Colon (tissue), 2 donors: ENCODE measurements at regions not wholly inside any gene's neighbourhood (a gene's known extent, or its start where the extent isn't known, plus 50 kb on each side); places are given as distances from the start of the nearest gene placed in this dataset.

Experiments
- FAIRE-seq: peaks from 2 replicates; lab custom pipeline; 2012; peaks lifted over from hg19 to GRCh38; lab: Jason Lieb, UNC
- donor health status: control.
- donor health status: control.

DNA sequence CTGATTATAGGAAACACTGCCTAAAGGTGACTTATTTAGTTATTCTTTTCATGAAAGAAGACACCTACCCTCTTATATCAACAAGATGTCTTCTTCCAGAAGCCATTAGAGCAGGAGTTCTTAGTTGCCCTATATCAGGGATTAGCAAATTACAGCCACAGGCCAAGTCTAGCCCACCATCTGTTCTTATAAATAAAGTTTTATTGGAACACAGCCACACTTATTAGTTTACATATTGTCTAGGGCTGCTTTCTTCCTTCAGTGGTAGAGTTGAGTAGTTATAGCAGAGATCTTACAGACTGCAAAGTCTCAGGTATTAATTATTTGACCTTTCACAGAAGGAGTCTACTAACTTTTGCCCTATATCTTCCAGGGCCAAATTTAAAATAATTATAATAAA is 157.2 kb upstream of the NOCT start:
- FAIRE-seq, result no peak

GRCh38 chr4:138857416-138857815 is 158.2 kb upstream of the NOCT start:
- no peak for FAIRE-seq

- no peak for FAIRE-seq
These were observed 162.9 kb upstream of the NOCT start for GRCh38 chr4:138852681-138853080.

GRCh38 chr4:138851391-138852335 is 163.9 kb upstream of the NOCT start:
- no peak for FAIRE-seq

GRCh38 chr4:138845664-138846063 is 169.9 kb upstream of the NOCT start:
- no peak for FAIRE-seq

- FAIRE-seq, result no peak
These were observed 170.5 kb upstream of the NOCT start for GRCh38 chr4:138845054-138845453.

- no peak for FAIRE-seq
These were observed 172.0 kb upstream of the NOCT start for GRCh38 chr4:138843616-138844015.

GRCh38 chr4:138841343-138841742 is 174.2 kb upstream of the NOCT start:
- FAIRE-seq, result no peak

GRCh38 chr4:138838251-138838650 is 177.3 kb upstream of the NOCT start:
- no peak for FAIRE-seq

- no peak for FAIRE-seq
These were observed 179.6 kb upstream of the NOCT start for GRCh38 chr4:138835832-138836533.

- no peak for FAIRE-seq
These were observed 181.6 kb upstream of the NOCT start for GRCh38 chr4:138833974-138834373.

- no peak for FAIRE-seq
These were observed 183.0 kb upstream of the NOCT start for GRCh38 chr4:138832563-138832962.

DNA sequence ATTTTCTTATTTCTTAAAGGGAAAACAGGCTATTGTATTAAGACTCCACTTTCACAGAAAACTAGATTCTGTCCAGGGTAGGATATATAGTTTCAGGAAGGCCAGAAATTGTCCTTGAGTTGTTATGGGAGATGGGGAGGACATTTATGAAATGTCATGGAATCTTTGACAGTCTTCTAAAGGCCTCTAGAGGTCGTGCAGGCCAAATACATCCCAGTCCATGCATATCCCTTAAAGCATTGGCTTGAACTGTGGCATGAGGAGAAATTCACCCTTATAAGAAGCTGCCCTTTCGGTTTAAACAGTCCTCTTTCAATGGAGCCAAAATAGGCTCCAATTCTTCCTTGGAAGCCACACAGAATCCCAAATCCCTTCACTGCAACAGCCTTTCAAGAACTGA is 183.6 kb upstream of the NOCT start:
- no peak for FAIRE-seq

- no peak for FAIRE-seq
These were observed 186.7 kb upstream of the NOCT start for GRCh38 chr4:138828926-138829325.

GRCh38 chr4:138826754-138827153 is 188.8 kb upstream of the NOCT start:
- FAIRE-seq, result no peak

DNA sequence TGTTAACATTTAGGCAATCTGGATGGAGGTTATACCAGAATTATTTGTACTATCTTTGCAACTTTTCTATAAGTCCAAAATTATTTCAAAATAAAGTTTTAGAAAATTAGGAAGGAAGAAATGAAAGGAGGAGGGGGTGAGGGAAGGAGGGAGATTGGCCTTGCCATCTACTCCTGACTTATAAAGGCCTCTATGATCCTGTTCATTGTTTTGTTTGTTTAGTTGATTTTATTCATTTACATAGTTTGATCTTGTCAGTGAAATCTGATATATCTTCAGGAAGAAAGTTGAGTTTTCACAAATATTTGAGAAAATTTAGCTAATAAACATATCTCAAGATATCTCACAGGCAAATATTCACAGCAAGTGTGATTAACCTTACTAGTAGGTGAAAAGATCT is 189.3 kb upstream of the NOCT start:
- no peak for FAIRE-seq

GRCh38 chr4:138821331-138821730 is 194.2 kb upstream of the NOCT start:
- FAIRE-seq, result no peak

- FAIRE-seq, result no peak
These were observed 198.7 kb upstream of the NOCT start for GRCh38 chr4:138816875-138817274.

DNA sequence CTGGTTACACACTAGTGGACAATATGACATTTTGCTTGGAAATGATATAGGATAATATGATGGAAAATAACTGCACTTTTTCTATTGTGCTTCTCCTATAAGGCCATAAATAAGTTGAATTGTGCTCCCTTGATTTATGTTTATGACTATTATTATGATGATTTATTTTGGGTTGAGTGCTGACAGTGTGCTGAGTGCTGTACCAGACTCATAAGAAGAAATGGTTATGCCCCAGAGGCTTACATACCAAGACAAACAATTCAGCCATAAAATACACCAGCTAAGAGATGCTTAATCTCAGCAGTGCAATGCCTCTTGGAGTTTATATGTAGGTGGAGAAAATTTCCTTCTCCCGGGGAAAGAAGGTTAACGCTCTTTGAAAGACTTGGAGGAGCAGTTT is 199.8 kb upstream of the NOCT start:
- FAIRE-seq, result no peak

DNA sequence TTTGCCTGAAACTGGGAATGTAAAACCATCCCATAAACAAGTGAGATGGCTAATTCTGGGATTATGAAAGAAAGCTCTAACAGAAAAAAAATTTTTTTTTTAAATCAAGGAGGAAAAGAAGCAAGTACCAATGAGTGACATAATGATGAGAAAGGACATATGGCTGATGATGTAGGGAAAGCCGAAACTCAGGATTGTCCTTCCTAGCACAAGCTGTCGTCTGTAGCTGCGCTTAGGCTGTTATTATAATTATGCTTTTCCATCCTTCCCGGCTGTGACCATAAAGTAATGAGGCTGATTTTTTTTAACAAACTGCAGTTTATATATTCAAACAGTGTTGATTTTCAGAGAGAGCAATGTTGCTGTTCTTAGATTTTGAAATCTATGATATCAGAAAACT is 209.8 kb upstream of the NOCT start:
- no peak for FAIRE-seq

DNA sequence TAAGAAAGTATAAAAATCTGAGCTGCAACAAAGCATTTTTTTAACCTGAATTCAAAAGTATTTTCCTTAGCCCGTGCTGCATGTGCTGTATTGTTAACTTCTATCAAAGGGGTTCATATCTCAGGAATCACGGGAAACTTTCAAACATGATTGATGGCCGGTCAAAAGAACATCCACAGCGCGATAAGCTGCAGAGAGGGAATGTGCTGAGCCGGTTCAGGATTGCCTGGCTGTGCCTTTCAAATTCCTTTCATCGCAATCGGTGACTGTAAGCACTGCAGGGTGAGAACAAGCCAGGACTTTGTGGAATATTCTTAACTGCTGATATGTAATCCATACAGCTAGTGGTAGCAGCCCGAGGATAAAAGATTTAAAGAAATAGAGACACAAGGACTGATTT is 210.9 kb upstream of the NOCT start:
- no peak for FAIRE-seq

- FAIRE-seq, result no peak
These were observed 212.5 kb upstream of the NOCT start for GRCh38 chr4:138803051-138803450.

- FAIRE-seq, result no peak
These were observed 213.1 kb upstream of the NOCT start for GRCh38 chr4:138802499-138802898.

DNA sequence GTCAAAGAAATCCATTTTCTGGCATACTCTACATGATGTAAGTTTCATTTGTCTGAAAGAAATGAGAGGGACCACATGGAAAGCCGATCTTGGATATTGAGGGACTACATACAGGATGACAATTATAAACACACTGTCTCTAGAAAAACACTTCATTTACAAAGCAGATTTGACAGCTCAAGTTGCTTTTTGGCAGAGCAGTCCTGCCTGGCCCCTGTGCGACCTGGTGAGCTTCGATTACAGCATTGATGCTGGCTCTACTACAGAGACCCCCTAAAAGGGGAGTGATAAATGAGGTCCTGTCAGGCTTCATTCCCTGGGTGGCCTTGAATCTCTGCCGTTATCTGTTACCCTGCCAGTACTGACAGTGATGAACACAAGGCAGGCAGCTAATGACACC is 215.2 kb upstream of the NOCT start:
- FAIRE-seq, result no peak
